ENCODE measurements at regions not wholly inside any gene's neighbourhood (a gene's known extent, or its start where the extent isn't known, plus 50 kb on each side); places are given as distances from the start of the nearest gene placed in this dataset.

- TF ChIP-seq TAF1 (IDR thresholded peaks at IDR 0.05; ENCODE audit: borderline replicate concordance, low read depth, low read length) (no peak), GATAD2B (conservative IDR thresholded peaks at IDR 0.05; ENCODE audit: low read depth) (no peak), HSF1 (IDR thresholded peaks at IDR 0.05; ENCODE audit: low read depth, low read length) (no peak)
Measured at GRCh38 chr7:114789871-114790311, 132.0 kb upstream of the MDFIC start (continued).

GRCh38 chr7:114790521-114790920 lies 131.4 kb upstream of the MDFIC start:
- TF ChIP-seq SP1 (IDR thresholded peaks at IDR 0.05; ENCODE audit: low read depth, low read length) (no peak), IKZF2 (IDR thresholded peaks at IDR 0.05) (no peak), POLR2AphosphoS5 (IDR thresholded peaks at IDR 0.05; ENCODE audit: low read length) (no peak), NFYA (IDR thresholded peaks at IDR 0.05; ENCODE audit: borderline replicate concordance, low read depth, low read length) (no peak), LARP7 (IDR thresholded peaks at IDR 0.05) (no peak), E2F8 (IDR thresholded peaks at IDR 0.05; ENCODE audit: low read depth, partially characterized antibody) (no peak), IRF4 (IDR thresholded peaks at IDR 0.05; ENCODE audit: low read depth, low read length) (no peak), ZBTB40 (IDR thresholded peaks at IDR 0.05; ENCODE audit: borderline replicate concordance) (no peak), CHD1 (IDR thresholded peaks at IDR 0.05; ENCODE audit: low read depth, low read length) (no peak), BRCA1 (IDR thresholded peaks at IDR 0.05; ENCODE audit: low read depth, low read length) (no peak), BCL11A (IDR thresholded peaks at IDR 0.05; ENCODE audit: low read depth, low read length) (no peak), ZNF24 (IDR thresholded peaks at IDR 0.05) (no peak), POU2F2 (IDR thresholded peaks at IDR 0.05; ENCODE audit: borderline replicate concordance, low read depth, low read length) (no peak)
- H3K79me2 ChIP-seq (ENCODE audit: control insufficient read depth, insufficient read depth, low read length): no peaks in the 10 kb centered on the region
- in situ Hi-C loops (cut with MboI) (no loop called here), intact Hi-C loops (cut with micrococcal nuclease; ENCODE audit: unreplicated experiment) (no loop called here)
- ATAC-seq (no peak), FAIRE-seq (no peak), DNase-seq (ENCODE audit: low read depth, low spot score) (no peak)
- POLR2A ChIA-PET: no interaction called here
- no peaks in the 10 kb centered on the region for H4K20me1 ChIP-seq (ENCODE audit: control insufficient read depth, insufficient read depth)
- H3K27me3 ChIP-seq (replicated peaks in 1 of 2; ENCODE audit: control insufficient read depth in 2 of 2, insufficient read depth in 2 of 2, low read length in 1 of 2): no peaks in the 10 kb centered on the region
- no peak overlapping the region for H2AFZ ChIP-seq (ENCODE audit: control insufficient read depth, low read depth, low read length)
- no peak overlapping the region for H3K9ac ChIP-seq (ENCODE audit: control insufficient read depth, insufficient read depth, low read length)
- H3K4me2 ChIP-seq (ENCODE audit: control insufficient read depth, insufficient read depth): no peak overlapping the region
- CTCF ChIA-PET: no interaction called here
- no peaks in the 10 kb centered on the region; the same call in 2 of the 3 replicates for H3K9me3 ChIP-seq (replicated peaks; ENCODE audit: control insufficient read depth, insufficient read depth, low read length)
- H3K27ac ChIP-seq (ENCODE audit: control insufficient read depth, insufficient read depth): no peak overlapping the region
- no peaks in the 10 kb centered on the region for H3K36me3 ChIP-seq (ENCODE audit: control insufficient read depth in 2 of 2, insufficient read depth in 2 of 2, low read length in 1 of 2)
- BruUV-seq (replicated peaks): no TSS peak
- no peaks in the 10 kb centered on the region for H3K4me1 ChIP-seq (ENCODE audit: control insufficient read depth, insufficient read depth, low read length)
- H3K4me3 ChIP-seq: no peak overlapping the region
- RAD21 ChIA-PET (ENCODE audit: unreplicated experiment): no interaction called here
- SMC1A ChIA-PET (ENCODE audit: uncharacterized antibody, unreplicated experiment): no interaction called here
- WGBS (ENCODE audit: insufficient coverage, insufficient replicate concordance, low lambda C conversion rate, missing lambda C conversion rate): 0% methylated on average over 1 of the region's 1 CpG

All from GM12878 (cell line).